AG04449 (cell line): ENCODE measurements at regions not wholly inside any gene's neighbourhood (a gene's known extent, or its start where the extent isn't known, plus 50 kb on each side); places are given as distances from the start of the nearest gene placed in this dataset.

Experiments
- CTCF ChIA-PET: fragments of 350-600 bp; formaldehyde crosslinking; extraction: SDS; loops from one replicate; lab custom pipeline; 2021; ENCODE audit warnings: antibody characterized with exemption; lab: Yijun Ruan, JAX
- POLR2A ChIA-PET: fragments of 400-600, 350-600 bp; formaldehyde crosslinking; extraction: SDS; loops from one replicate; lab custom pipeline; 2020; ENCODE audit warnings: antibody characterized with exemption, inconsistent platforms; lab: Yijun Ruan, JAX
- DNase-seq: peaks from one replicate; pipeline ENCODE4 v3.0.0-alpha.2; 2010; ENCODE audit warnings: low read depth, low spot score
- H3K4me3 ChIP-seq: 2 replicates; pipeline ENCODE4 v1.5.1; 2011; ENCODE audit warnings: low read depth, mild to moderate bottlenecking, control low read depth, low read length
- TF ChIP-seq, protein P1 (sequence below): IDR thresholded peaks from one replicate; pipeline ENCODE4 v1.5.1; 2011; ENCODE audit warnings: mild to moderate bottlenecking, moderate library complexity, low read length, control low read depth, inconsistent platforms; ENCODE audit not compliant: insufficient read depth; ENCODE audit errors: missing control alignments

DNA sequence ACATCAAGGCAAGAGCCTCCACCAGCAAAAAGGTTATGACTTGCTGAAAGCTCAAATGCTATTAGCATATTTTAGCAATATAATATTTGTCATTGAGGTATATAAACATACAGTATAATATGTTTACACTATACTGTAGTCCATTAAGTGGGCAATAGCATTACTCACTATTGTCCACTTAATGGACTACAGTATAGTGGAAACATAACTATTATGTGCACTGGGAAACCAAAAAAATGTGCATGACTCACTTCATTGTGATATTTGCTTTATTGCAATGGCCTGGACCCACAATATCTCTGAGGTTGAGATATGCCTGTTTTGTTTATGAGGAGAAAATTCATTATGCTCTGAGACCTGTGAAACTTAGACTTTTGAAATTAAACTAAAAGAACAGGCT is 300.0 kb downstream of the BARHL2 start:
- CTCF ChIA-PET, result no interaction called here
- no peak overlapping the region for H3K4me3 ChIP-seq
- DNase-seq, result no peak
- POLR2A ChIA-PET, result no interaction called here
- TF ChIP-seq, protein P1, sequence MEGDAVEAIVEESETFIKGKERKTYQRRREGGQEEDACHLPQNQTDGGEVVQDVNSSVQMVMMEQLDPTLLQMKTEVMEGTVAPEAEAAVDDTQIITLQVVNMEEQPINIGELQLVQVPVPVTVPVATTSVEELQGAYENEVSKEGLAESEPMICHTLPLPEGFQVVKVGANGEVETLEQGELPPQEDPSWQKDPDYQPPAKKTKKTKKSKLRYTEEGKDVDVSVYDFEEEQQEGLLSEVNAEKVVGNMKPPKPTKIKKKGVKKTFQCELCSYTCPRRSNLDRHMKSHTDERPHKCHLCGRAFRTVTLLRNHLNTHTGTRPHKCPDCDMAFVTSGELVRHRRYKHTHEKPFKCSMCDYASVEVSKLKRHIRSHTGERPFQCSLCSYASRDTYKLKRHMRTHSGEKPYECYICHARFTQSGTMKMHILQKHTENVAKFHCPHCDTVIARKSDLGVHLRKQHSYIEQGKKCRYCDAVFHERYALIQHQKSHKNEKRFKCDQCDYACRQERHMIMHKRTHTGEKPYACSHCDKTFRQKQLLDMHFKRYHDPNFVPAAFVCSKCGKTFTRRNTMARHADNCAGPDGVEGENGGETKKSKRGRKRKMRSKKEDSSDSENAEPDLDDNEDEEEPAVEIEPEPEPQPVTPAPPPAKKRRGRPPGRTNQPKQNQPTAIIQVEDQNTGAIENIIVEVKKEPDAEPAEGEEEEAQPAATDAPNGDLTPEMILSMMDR, result no peak

DNA sequence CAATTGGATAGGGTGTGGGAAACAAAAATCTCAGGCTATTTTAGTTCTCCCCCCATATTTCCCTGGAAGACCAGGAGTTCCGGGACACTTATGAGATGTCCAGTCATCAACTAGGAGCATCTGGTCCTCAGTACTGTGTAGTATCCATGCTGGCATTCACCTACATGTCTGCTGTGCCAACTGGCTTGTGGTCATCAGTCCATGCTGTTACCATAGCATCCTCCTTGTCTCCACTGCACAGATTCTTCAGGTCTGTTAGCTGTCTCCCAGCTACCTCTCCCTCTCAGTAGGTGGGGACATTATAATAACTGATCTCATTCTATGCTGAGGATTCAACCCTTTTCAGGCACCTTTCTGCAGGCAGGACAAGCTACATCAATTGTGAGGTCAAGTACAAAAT is 302.9 kb downstream of the BARHL2 start:
- POLR2A ChIA-PET, result no interaction called here

DNA sequence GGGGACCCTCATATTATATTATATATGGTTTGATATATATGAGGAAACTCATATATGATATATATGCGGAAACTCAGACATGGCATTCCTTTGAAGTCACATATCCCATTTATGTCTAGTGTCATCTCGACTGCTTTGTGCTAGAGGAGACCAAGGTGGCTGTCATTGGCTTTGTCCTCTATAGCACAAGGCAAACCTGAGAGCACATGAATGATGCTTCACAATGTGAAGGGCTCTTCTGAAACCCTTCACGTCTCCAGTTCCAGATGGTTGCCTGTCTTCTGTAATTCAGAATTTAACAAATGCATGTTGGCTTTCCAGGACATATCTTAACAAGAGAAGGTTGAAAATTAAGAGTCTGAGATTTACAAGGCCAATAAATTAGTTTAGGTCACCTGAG is 303.6 kb downstream of the BARHL2 start:
- CTCF ChIA-PET, result no interaction called here
- H3K4me3 ChIP-seq, result no peak overlapping the region
- TF ChIP-seq, protein P1, result no peak
- POLR2A ChIA-PET, result no interaction called here
- no peak for DNase-seq

More for the DNA sequence above, 302.9 kb downstream of the BARHL2 start:
- CTCF ChIA-PET, result no interaction called here
- TF ChIP-seq, protein P1, result no peak
- no peak for DNase-seq
- no peak overlapping the region for H3K4me3 ChIP-seq

DNA sequence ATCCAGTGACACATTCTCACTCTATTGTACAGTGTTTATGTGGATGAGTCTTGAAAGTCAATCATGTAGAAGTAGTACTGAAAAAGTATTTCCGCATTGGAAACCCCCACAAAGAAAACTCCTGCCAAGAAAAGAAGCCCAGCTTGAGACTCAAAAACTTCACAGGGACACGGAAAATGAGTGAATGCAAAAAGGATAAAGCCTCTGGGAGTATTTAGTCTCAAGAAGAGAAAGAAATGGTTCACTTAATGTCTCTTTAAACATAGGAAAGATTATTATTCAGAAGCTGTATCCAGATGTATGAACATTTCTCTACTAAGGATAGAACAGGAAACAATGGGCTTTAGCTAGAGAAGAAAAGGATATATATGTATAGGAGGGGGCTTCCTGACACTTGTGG is 304.5 kb downstream of the BARHL2 start:
- ChIA-PET CTCF (no interaction called here), POLR2A (no interaction called here)
- TF ChIP-seq, protein P1, result no peak
- no peak for DNase-seq
- H3K4me3 ChIP-seq, result no peak overlapping the region

- POLR2A ChIA-PET, result no interaction called here
- H3K4me3 ChIP-seq, result no peak overlapping the region
- TF ChIP-seq, protein P1, result no peak
- CTCF ChIA-PET, result no interaction called here
- DNase-seq, result no peak
Measured at GRCh38 chr1:90411185-90411584, 305.9 kb downstream of the BARHL2 start.

- TF ChIP-seq, protein P1, result no peak
- DNase-seq, result no peak
- POLR2A ChIA-PET, result no interaction called here
- CTCF ChIA-PET, result no interaction called here
- no peak overlapping the region for H3K4me3 ChIP-seq
Measured at GRCh38 chr1:90407737-90408136, 309.4 kb downstream of the BARHL2 start.
